G401 (cell line): ENCODE measurements at regions not wholly inside any gene's neighbourhood (a gene's known extent, or its start where the extent isn't known, plus 50 kb on each side); places are given as distances from the start of the nearest gene placed in this dataset.

Experiments
- DNase-seq: peaks from one replicate; pipeline ENCODE4 v3.0.0-alpha.2; 2015; ENCODE audit warnings: low spot score
- in situ Hi-C: cut with HindIII; loops from 2 replicates; pipeline ENCODE4 v1.10.0; 2016; ENCODE audit warnings: low sequenced_read_pairs, mixed read lengths

DNA sequence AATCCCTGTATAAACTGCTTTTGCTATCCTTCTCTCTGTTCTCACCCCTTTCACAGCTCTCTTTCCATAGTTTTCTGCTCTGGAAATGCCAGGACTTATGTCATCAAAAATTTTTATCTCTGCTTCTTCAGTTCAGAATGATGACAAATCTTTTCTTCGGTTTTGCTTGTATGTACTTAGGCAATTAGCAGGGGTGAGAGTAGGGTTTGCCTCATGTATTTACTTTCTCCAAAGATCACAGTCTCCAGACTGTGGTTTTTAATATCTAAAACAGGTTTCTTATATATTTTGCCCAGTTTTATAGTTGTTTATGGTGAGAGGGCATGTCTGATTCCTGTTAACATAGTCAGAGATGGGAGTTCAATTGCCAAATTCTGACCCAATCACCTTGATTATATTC lies 235.4 kb upstream of the LYPLAL1 start:
- DNase-seq: no peak
- in situ Hi-C loops: no loop called here

DNA sequence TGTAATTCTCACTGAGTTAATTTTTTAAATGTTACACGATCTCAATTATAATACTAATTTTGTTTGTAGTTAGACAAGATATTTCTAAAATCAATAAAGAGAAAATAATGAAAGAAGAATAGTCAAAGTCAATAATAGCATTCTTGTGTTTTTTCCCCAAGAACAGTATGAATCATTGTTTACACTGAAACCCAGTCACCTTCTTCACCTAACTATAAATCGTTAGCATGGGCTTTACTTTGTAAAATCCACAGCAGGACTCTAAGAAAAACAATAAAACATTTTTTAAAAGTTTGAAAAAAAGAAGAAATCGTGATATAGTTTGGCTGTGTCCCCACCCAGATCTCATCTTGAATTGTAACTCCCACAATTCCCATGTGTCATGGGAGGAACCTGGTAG lies 234.6 kb upstream of the LYPLAL1 start:
- in situ Hi-C loops: no loop called here
- DNase-seq: no peak

DNA sequence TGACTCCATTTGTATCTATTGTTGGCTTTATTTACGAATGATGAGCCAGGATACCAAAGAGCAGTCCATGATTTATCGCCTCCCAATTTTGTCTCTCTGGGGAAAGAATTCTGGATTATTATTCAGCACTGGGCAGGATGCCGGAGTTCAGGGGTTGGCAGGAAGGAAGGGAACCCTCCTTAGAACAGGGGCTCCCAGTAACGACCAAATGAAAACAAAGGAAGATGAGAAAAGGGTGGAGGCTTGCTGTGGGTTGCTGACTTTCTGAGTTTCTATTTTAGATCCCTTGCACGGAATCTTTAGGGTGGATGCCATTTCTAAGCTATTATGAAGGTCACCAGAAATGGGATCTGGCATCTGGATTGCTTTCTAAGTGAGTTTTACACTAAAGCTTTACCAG lies 231.2 kb upstream of the LYPLAL1 start:
- no peak for DNase-seq
- in situ Hi-C loops: no loop called here

DNA sequence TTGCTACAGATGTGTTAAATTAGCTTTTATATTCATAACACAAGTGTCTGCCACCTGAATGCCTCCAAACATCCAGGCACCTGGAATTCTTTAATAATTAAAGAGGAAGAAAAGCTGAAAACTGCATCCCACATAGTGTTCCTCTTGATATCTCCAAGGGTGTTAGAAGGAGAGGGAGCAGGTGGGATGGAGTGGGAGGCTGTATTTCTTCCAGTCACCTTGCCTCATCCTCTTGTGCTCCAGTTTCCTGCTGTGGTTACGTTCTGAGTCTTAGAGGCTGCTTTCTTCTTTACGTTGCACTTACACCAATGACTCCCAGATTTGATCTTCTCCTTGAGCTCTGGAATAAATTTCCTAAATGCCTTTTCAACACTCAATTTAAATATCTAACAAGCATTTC lies 230.3 kb upstream of the LYPLAL1 start:
- in situ Hi-C loops: no loop called here
- DNase-seq: no peak

DNA sequence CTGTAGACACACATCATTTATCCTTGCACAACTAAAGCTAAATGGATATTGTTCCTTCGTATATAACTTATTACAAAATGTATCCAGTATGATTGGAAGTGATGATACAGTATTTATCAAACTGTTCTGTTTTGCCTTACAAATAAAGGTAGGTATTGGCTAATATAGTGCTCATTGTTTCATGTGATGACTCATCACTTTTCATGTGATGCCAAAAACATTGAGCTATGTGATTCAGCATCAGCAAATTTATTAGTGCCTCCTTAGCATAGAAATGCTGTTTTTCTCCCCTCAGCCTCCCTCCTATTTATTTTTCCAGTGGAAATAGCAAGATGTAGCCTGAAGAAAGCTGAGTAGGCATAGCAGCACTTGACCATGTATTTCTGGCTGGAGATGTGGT lies 228.6 kb upstream of the LYPLAL1 start:
- in situ Hi-C loops: no loop called here
- no peak for DNase-seq

DNA sequence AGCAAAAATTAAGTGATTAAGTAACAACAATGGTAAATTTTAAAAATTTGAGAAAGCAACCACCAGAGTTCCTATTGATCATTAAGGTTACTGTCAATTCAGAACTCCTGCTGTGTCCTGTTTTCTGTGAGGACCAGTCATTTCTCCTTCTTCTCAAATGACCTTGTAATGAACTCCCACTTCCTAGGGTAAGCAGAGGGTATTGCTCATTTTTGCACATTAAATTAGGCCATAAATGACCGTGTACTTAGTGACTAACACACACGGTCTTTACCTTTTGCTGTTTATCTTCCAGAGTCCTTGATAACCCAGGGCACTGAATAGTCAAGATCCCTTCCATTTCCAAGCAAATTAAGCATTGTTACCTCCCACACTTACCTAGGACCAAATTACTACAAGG lies 227.5 kb upstream of the LYPLAL1 start:
- no peak for DNase-seq
- in situ Hi-C loops: no loop called here

DNA sequence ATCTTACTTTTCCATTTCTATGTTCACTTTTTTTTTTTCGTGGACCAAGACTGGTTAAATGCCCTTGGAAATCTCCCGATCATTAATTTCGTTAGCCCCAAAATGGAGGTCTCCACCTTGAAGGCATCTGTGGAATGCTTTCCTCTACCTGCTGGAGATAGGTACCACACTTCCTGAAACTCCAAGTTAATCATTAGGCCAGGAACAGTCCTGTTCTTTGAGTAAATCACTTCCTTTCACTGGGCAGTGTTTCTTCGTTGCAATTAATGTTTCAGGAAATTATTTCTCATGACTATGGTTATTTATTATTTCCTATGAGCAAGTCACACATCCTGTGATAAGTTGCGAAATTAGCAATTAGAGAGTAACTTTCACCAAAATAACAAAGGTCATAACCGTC lies 225.2 kb upstream of the LYPLAL1 start:
- no peak for DNase-seq
- in situ Hi-C loops: no loop called here

DNA sequence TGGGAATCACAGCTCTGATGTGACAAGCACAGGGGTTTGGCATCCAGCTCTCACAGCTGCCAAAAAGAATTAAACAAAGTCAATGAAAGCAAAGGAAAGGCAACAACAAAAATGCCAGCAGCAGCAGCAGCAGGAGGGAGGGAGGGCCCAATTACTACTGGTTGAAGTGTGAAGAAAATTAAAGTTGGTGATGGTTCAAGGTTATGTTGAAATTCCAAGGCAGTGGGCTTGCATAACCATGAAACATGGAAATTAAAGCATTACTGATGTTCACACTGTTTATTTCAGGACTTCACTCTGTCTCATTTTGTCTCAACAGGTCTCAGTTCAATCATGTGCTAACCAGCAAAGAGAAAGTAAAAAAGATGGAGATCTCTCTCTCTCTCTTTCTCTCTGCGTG lies 220.3 kb upstream of the LYPLAL1 start:
- in situ Hi-C loops: no loop called here
- DNase-seq: no peak

DNA sequence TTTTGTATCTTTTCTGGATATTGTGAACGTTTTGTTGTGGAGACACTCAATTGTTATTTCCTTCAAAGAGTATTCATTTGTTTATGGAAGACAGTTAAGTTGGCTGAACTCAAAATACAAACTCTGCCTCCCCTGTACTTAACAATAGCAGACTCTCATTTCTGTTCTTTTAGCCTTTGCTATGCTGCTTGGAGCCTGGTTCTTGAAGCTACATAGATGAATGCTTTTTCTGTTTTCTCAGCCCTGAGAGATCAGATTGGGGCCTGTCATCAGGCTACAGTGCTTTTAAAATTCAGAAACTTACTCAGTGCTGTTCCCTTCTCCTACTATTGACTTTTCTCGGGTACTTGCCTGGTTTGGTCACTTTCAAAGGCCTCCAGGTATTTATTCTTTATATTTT lies 215.7 kb upstream of the LYPLAL1 start:
- in situ Hi-C loops: no loop called here
- DNase-seq: peak; percentile 3

DNA sequence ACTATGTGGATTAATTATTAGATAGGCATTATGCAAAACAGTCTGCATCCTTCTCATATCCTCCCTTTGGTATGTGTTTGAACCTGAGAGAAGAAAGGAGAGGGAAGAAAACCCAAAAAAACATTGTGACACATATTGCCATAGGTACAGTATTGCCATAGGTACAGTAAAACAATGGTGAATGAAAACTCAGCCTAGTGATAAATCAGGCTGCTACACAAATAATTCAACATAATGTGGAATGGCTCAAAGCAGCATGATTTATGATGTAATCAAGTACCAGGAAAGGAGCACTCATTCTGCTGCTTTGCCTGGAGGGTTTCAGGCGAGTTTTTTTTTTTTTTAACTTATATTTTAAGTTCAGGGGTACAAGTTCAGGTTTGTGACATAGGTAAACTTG lies 213.9 kb upstream of the LYPLAL1 start:
- in situ Hi-C loops: no loop called here

DNA sequence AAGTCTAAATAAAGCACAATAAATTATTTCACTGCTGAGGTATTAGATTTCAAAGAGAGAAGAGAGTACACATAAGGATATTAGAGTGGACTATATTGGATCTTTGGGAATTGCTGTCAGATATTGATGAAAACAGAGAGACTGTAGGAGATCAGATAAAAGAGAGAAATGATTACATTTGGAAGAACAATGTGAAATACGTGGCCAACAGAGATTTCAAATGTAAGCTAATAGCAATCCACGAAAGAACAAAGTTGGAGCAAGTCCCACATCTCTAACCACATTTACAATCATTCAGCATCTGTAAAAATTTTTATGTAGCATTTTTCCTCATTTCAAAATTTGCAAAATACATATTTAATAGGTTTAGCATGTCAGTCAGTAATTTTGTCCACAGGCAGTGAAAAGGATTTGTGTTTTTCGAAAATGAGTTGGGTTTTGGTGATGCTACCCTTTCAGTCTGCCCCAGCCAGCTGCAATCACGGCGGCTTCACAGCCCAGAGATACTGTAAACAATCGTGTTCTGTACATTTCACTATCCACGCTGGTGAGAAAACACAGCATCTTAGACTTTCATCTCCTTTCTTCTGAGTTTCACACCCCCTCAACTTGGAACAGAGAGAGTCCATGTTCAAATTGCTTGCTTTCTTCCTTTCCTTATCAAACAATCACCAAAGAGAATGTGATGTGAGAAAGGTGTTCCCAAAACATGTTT lies 209.1 kb upstream of the LYPLAL1 start:
- in situ Hi-C loops: no loop called here
- DNase-seq: no peak

More for the DNA sequence above, 213.9 kb upstream of the LYPLAL1 start:
- no peak for DNase-seq

DNA sequence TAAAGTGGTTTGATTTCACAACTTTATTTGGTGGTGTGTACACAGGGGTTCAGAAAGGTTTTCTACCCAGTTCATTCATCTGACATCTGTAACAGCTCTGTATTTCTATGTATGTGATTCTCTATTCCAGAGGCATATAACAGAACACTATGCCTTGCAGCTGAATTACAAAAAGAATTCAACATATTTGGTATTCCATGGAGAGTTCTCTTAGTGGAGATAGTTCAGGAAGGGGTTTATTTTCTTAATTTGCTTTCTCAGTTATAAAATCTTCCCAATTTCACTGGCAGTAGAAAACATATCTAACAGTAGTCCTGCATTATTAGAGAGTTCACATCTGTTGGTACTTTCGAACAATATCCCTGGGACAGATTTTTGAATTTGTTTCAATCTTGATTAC lies 207.9 kb upstream of the LYPLAL1 start:
- in situ Hi-C loops: no loop called here

DNA sequence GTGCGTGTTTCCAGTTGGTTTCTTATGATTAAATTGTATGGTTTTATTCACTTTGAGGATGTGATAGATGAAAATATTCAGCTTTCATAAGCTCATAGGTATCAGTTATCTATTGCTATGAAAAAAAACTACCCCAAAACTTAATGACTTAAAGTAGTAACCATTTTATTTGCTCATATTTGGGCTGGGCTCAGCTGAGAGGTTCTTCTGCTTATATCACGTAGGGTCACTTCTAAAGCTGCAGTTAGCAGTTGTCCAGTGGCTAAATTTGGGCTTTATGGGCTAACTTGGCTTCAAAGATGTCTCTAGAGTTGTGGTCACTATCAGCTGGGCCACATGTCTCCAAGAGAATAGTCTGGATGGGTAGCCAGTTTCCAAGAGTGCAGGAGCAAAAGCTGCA lies 206.4 kb upstream of the LYPLAL1 start:
- DNase-seq: no peak
- in situ Hi-C loops: no loop called here

More for the DNA sequence above, 207.9 kb upstream of the LYPLAL1 start:
- DNase-seq: no peak

DNA sequence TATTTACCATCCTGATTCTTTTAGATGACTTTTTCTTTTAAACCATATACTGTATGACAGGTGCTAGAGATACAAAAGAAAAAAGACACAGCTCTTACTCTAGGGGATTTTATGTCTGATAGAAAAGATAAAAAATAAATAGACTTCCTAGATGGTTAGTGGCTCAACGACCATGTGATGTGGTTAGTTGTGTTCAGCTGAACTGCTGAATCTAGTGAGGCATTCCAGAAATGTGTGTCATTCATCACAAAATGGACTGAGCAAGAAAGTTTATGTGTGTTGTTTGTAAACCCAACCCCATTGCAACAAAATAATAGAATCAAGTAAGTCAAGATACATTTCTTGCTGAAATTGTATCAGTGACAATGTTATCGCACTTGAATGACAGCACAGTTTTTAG lies 205.8 kb upstream of the LYPLAL1 start:
- no peak for DNase-seq

DNA sequence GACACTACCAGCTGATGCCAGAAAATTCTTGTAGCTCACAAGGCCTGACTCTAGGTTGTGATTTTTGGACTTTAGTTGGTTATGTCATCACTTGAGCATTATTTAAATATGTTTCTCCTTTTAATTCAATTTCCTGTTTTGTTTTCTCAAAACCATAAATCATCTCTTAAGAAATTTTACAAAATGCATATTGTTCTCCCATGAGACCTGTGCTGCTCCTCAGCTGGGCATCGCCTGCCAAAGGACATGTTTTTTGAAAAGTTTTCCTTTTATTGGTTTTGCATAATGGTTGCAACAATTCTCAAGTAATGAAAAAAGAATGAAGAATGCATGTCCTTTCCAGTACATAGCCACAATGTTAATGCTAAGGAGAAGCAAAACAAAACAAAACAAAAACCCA lies 204.7 kb upstream of the LYPLAL1 start:
- in situ Hi-C loops: no loop called here
- DNase-seq: no peak

More for the DNA sequence above, 205.8 kb upstream of the LYPLAL1 start:
- in situ Hi-C loops: no loop called here

DNA sequence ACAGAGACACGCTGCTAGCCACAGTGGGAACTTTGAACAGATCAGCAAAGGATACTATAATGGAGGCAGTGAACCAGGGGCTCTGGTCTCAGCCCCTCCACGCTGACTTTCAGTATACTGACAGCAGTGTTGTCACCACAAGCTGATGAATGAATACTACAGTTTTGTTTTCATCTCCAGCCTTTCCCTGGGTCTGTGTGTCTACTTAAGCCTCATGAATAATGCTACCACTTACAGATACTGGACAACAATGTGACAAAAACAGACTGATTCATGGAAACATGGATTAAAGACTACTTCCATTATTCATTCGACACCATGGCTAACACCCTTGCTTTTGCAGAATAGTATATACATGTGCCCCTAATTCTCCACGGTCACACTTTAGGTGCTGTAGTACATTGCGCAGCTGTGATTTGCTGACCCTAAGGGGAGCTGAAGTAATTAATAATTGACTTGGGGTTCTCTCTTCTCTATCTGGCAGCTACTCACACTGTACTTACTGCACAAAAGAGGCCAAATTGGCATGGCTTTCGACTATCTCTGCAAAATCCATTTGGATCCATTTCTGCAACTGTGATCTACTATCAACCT lies 203.2 kb upstream of the LYPLAL1 start:
- no peak for DNase-seq
- in situ Hi-C loops: no loop called here

DNA sequence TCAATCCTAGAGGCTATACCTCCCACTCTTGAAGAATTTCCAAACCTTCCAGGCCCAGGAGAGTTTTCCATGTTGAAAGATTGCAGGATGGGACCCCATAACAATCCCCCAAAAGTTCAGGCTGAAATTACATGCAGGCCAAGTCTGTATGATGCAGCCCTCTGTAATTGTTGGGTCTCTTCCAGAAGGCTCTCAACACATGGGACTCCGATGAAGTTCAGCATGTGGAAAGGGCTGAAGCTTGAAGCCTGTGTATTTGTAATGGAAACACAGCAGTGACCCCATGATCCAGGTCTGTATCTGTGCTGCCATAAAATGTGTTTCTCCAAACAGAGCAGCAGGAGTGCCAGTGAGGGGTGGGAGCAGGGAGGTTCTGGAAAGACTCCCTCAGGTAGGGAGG lies 202.5 kb upstream of the LYPLAL1 start:
- no peak for DNase-seq
- in situ Hi-C loops: no loop called here

DNA sequence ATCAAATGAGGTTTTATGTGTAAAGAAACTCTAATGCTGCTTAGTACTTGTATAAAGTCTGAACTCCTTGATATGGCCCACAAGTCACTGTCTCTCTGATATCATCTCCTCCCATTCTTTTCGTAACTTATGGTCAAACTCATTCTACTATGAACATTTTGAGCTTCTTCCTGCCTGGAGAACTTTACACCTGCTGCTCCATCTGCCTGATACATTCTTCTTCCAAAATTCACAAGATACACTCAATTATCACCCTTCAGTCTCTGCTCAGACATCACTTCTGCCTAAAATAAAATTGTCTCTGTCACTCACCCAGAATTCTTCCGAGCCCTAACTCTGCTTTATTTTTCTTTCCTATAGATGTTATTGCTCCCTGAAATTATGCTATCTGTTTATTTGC lies 192.8 kb upstream of the LYPLAL1 start:
- no peak for DNase-seq
- in situ Hi-C loops: no loop called here

DNA sequence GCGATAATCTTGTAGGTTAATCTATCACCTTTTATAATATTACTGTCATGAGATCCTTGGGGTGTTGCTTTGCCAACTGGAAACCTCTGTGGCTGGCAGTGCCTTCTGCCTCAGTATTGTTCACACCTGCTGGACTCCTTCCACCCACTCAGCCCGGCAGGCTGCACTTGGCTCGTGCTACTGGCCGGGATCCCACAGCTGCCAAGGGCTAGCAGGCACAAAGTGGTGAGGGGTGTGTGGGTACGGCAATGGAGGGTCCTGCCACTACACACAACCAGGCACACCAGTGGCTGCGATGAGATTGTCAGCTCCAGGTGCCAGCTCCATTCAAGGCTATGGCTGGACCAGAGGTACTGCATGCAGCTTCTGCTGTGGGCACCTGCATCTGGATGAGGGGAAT lies 191.2 kb upstream of the LYPLAL1 start:
- in situ Hi-C loops: no loop called here
- no peak for DNase-seq

DNA sequence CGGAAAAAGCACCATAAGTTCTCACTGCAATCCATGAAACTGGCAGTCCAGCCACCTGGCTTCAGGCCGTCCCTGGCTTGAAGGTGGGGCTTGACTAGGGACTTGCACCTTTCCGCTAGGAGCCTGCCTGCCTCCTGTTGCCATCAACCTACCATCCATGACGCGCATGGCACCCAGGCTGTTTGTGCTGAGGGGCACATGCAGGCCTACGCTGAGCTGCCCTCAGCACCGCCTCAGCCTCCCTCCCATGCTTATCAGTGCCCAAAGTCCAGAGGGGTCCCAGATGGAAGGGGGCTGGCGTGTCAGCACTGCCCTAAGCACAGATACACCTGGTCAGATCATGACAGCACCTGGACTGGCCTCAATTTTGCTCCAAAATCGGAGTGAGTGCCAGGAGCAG lies 190.2 kb upstream of the LYPLAL1 start:
- in situ Hi-C loops: no loop called here
- no peak for DNase-seq

DNA sequence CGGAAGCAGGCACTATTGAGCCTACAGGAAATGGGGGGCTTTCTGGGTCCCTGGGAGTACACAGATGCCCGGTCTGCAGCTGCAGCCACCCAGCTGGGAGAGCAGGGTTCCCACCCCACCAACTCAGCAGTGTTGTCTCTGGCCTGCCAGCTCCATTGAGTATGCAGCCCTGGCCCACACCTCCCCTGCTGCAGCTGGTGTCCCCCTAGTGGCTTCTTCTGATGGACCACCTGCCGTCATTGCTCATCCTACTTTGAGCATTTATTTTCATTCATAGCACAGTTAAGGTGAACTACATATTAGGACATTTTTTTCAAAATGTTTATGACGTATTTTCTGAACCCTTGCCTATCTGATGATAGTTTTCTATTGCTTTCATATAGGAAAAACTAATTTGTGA lies 189.8 kb upstream of the LYPLAL1 start:
- no peak for DNase-seq
- in situ Hi-C loops: no loop called here
